K562 (cell line): ENCODE measurements at regions not wholly inside any gene's neighbourhood (a gene's known extent, or its start where the extent isn't known, plus 50 kb on each side); places are given as distances from the start of the nearest gene placed in this dataset.

Experiments used
- ATAC-seq: fragments of 200-7000 bp; cut with Tn5 transposase; 3 replicates; pipeline ENCODE4 v1.9.1; 2020; ENCODE audit warnings: moderate library complexity
- BruUV-seq: library from RNA; stranded (reverse); fragments of 400-500 nt; replicated peaks from 2 replicates; lab custom pipeline; 2021; lab: Mats Ljungman, UMichigan
- CTCF ChIA-PET: fragments of 300-600 bp; formaldehyde crosslinking; extraction: SDS; loops from one replicate; lab custom pipeline; 2021; ENCODE audit warnings: low intra/inter-chr PET ratio; lab: Yijun Ruan, JAX
- POLR2A ChIA-PET: fragments of 300-600, 350-650 bp; sonication (Branson Sonifier 250); formaldehyde crosslinking; extraction: SDS; loops from one replicate; lab custom pipeline; 2021; ENCODE audit warnings: antibody characterized with exemption, inconsistent platforms; lab: Yijun Ruan, JAX
- DNase-seq, 4 experiments: peaks; one replicate each; pipeline versions ENCODE4 v3.0.0 to v3.0.0-alpha.2; 2011 to 2018; ENCODE audit warnings: low spot score in 3 of 4, mixed read lengths in 3 of 4; ENCODE audit errors: extremely low read depth in 1 of 4
- FAIRE-seq: peaks from 2 replicates; lab custom pipeline; 2011; peaks lifted over from hg19 to GRCh38; lab: Jason Lieb, UNC
- H2AFZ ChIP-seq: 2 replicates; pipeline ENCODE4 v1.6.0; 2011; ENCODE audit warnings: low read depth, low read length, control low read depth, inconsistent platforms
- H3K27ac ChIP-seq: fragments of 200-600 bp; 3 replicates; pipeline ENCODE4 v1.8.0; 2011; ENCODE audit warnings: low read depth, mild to moderate bottlenecking, control low read depth, inconsistent platforms, low read length, moderate library complexity, mixed read lengths; ENCODE audit errors: extremely low read depth
- H3K27me3 ChIP-seq, 2 experiments: fragments of 300-600 bp in 1 of 2; 2 replicates in 1 of 2; 3 replicates in 1 of 2; pipeline versions ENCODE4 v1.6.0 to v1.8.0; 2011; ENCODE audit warnings: inconsistent platforms in 2 of 2, low read length in 2 of 2, mild to moderate bottlenecking in 1 of 2, mixed read lengths in 1 of 2, moderate library complexity in 1 of 2; ENCODE audit not compliant: control insufficient read depth in 2 of 2, insufficient read depth in 2 of 2
- H3K36me3 ChIP-seq: fragments of 300-600 bp; 3 replicates; pipeline ENCODE4 v1.8.0; 2011; ENCODE audit warnings: mild to moderate bottlenecking, low read length, inconsistent platforms; ENCODE audit not compliant: control insufficient read depth, insufficient read depth
- H3K4me1 ChIP-seq, 2 experiments: fragments of 200-600 bp in 1 of 2; replicated peaks in 1 of 2; 2 replicates in 1 of 2; 3 replicates in 1 of 2; pipeline versions ENCODE4 v1.5.1 to v1.8.0; 2011; ENCODE audit warnings: inconsistent platforms in 2 of 2, low read length in 2 of 2, mild to moderate bottlenecking in 1 of 2, mixed read lengths in 1 of 2, moderate library complexity in 1 of 2; ENCODE audit not compliant: control insufficient read depth in 2 of 2, insufficient read depth in 2 of 2
- H3K4me2 ChIP-seq: 2 replicates; pipeline ENCODE4 v1.6.1; 2011; ENCODE audit warnings: low read length, control low read depth, inconsistent platforms, mixed read lengths; ENCODE audit not compliant: insufficient read depth
- H3K4me3 ChIP-seq: fragments of 200-600 bp; sonication (generic), shearing (Covaris generic); 2 replicates; pipeline ENCODE4 v1.5.1; 2016; ENCODE audit warnings: control low read depth, inconsistent platforms
- H3K79me2 ChIP-seq: fragments of 200-600 bp; 3 replicates; pipeline ENCODE4 v1.8.0; 2011; ENCODE audit warnings: low read length, inconsistent platforms; ENCODE audit not compliant: control insufficient read depth, insufficient read depth
- H3K9ac ChIP-seq, 2 experiments: 2 replicates each; pipeline versions ENCODE4 v1.6.0 to v1.6.1; 2011; ENCODE audit warnings: low read depth in 2 of 2, low read length in 2 of 2, control low read depth in 1 of 2, inconsistent platforms in 1 of 2, mild to moderate bottlenecking in 1 of 2, mixed read lengths in 1 of 2; ENCODE audit not compliant: insufficient read depth in 1 of 2
- H3K9me1 ChIP-seq: one replicate; pipeline ENCODE4 v1.6.0; 2011; ENCODE audit warnings: inconsistent platforms, mild to moderate bottlenecking, low read length, moderate library complexity; ENCODE audit not compliant: control insufficient read depth, insufficient read depth
- H3K9me3 ChIP-seq: replicated peaks from 2 replicates; pipeline ENCODE4 v1.5.1; 2011; ENCODE audit warnings: low read depth, low read length, inconsistent platforms; ENCODE audit not compliant: control insufficient read depth, insufficient read depth
- H4K20me1 ChIP-seq: replicated peaks from 2 replicates; pipeline ENCODE4 v1.6.1; 2011; ENCODE audit warnings: low read length, inconsistent platforms, mixed read lengths; ENCODE audit not compliant: control insufficient read depth, insufficient read depth
- KLF10 ChIP-seq: fragments of 250-450 bp; sonication (Bioruptor Pico); IDR thresholded peaks from 2 replicates; pipeline ENCODE4 v1.6.1; 2021; ENCODE audit warnings: matching md5 sums
- SREBF1 ChIP-seq: fragments of 150-350 bp; IDR thresholded peaks from 2 replicates; pipeline ENCODE4 v1.6.1; 2014; ENCODE audit warnings: antibody characterized with exemption, low read depth, low read length, borderline replicate concordance
- WGBS: fragments of 100-300 bp; shearing (Covaris generic); methylation state at CpG from one replicate; pipeline ENCODE4 v1.1.6; 2016; ENCODE audit warnings: low coverage, mixed read lengths; ENCODE audit not compliant: insufficient coverage; ENCODE audit errors: missing lambda C conversion rate; 5-methylcytosine and 5-hydroxymethylcytosine counted together
- in situ Hi-C: fragments of 300-500 bp; cut with MboI; formaldehyde crosslinking; loops from 4 replicates; pipeline ENCODE4 v1.15.0; 2018; ENCODE audit warnings: inconsistent platforms, mixed read lengths
- intact Hi-C: fragments of 100-400 bp; cut with micrococcal nuclease; formaldehyde crosslinking; loops from 2 replicates; pipeline ENCODE4 v1.14.2; 2022
- TF ChIP-seq, protein P1 (sequence below): fragments of 200-400 bp; formaldehyde crosslinking; IDR thresholded peaks from 2 replicates; pipeline ENCODE4 v1.6.1; 2017; ENCODE audit warnings: mild to moderate bottlenecking, low read depth, low read length, moderate library complexity
- TF ChIP-seq, protein P2 (sequence below): sonication (generic); formaldehyde crosslinking; IDR thresholded peaks from 2 replicates; pipeline ENCODE4 v1.8.1; 2023; ENCODE audit warnings: missing genetic modification reagents, mild to moderate bottlenecking, borderline replicate concordance

DNA sequence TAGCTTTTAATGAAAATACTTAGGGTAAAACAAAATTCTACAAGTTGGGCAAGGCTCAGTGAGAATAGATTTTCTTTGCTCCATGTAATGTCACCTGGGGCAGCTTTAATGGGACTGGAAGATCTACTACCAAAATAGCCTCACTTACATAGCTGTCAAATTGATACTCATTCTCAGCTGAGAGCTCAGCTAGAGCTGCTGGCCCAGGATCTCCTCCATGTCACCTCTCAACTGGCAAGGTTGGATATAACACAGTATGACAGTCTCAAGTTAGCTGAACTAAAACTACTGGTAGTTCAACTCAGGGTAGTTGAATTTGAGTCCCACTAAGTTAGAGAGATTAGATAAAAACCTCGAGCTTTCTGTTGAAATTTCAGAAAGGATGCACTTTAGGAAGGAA is 218.5 kb upstream of the PLSCR5 start:
- TF ChIP-seq, protein P1, sequence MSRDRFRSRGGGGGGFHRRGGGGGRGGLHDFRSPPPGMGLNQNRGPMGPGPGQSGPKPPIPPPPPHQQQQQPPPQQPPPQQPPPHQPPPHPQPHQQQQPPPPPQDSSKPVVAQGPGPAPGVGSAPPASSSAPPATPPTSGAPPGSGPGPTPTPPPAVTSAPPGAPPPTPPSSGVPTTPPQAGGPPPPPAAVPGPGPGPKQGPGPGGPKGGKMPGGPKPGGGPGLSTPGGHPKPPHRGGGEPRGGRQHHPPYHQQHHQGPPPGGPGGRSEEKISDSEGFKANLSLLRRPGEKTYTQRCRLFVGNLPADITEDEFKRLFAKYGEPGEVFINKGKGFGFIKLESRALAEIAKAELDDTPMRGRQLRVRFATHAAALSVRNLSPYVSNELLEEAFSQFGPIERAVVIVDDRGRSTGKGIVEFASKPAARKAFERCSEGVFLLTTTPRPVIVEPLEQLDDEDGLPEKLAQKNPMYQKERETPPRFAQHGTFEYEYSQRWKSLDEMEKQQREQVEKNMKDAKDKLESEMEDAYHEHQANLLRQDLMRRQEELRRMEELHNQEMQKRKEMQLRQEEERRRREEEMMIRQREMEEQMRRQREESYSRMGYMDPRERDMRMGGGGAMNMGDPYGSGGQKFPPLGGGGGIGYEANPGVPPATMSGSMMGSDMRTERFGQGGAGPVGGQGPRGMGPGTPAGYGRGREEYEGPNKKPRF: no peak
- TF ChIP-seq, protein P2, sequence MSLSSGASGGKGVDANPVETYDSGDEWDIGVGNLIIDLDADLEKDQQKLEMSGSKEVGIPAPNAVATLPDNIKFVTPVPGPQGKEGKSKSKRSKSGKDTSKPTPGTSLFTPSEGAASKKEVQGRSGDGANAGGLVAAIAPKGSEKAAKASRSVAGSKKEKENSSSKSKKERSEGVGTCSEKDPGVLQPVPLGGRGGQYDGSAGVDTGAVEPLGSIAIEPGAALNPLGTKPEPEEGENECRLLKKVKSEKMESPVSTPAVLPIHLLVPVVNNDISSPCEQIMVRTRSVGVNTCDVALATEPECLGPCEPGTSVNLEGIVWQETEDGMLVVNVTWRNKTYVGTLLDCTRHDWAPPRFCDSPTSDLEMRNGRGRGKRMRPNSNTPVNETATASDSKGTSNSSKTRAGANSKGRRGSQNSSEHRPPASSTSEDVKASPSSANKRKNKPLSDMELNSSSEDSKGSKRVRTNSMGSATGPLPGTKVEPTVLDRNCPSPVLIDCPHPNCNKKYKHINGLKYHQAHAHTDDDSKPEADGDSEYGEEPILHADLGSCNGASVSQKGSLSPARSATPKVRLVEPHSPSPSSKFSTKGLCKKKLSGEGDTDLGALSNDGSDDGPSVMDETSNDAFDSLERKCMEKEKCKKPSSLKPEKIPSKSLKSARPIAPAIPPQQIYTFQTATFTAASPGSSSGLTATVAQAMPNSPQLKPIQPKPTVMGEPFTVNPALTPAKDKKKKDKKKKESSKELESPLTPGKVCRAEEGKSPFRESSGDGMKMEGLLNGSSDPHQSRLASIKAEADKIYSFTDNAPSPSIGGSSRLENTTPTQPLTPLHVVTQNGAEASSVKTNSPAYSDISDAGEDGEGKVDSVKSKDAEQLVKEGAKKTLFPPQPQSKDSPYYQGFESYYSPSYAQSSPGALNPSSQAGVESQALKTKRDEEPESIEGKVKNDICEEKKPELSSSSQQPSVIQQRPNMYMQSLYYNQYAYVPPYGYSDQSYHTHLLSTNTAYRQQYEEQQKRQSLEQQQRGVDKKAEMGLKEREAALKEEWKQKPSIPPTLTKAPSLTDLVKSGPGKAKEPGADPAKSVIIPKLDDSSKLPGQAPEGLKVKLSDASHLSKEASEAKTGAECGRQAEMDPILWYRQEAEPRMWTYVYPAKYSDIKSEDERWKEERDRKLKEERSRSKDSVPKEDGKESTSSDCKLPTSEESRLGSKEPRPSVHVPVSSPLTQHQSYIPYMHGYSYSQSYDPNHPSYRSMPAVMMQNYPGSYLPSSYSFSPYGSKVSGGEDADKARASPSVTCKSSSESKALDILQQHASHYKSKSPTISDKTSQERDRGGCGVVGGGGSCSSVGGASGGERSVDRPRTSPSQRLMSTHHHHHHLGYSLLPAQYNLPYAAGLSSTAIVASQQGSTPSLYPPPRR (CRISPR knock-in tag): no peak
- TF ChIP-seq SREBF1 (no peak), KLF10 (no peak)
- TF ChIP-seq, all 486 proteins: peak for 0
- H3K79me2 ChIP-seq: no peaks in the 10 kb centered on the region
- BruUV-seq: no TSS peak
- no peaks in the 10 kb centered on the region for H3K9me3 ChIP-seq
- ChIA-PET CTCF (interaction anchor here (0.6 kb wide), 1 partner anchor 33 kb away, joined by 3 read pairs; no protein-coding TSS in a partner anchor), POLR2A (interaction anchor here (0.6 kb wide), 1 partner anchor 1197 kb away, joined by 4 read pairs; no protein-coding TSS in a partner anchor)
- no peak for DNase-seq
- H4K20me1 ChIP-seq: no peaks in the 10 kb centered on the region
- no peaks in the 10 kb centered on the region for H3K36me3 ChIP-seq
- H3K9me1 ChIP-seq: no peaks in the 10 kb centered on the region
- in situ Hi-C loops (no loop called here), intact Hi-C loops (no loop called here)
- H3K27ac ChIP-seq: no peak overlapping the region
- no peak overlapping the region for H3K4me3 ChIP-seq
- no peak for ATAC-seq
- no peak overlapping the region for H3K9ac ChIP-seq
- no peaks in the 10 kb centered on the region for H3K27me3 ChIP-seq
- H3K4me1 ChIP-seq: no peaks in the 10 kb centered on the region
- no peak for FAIRE-seq
- 0% methylated on average over 1 of the region's 1 CpG for WGBS
- no peak overlapping the region for H3K4me2 ChIP-seq
- H2AFZ ChIP-seq: no peak overlapping the region
